ENCODE measurements at regions not wholly inside any gene's neighbourhood (a gene's known extent, or its start where the extent isn't known, plus 50 kb on each side); places are given as distances from the start of the nearest gene placed in this dataset.

DNA sequence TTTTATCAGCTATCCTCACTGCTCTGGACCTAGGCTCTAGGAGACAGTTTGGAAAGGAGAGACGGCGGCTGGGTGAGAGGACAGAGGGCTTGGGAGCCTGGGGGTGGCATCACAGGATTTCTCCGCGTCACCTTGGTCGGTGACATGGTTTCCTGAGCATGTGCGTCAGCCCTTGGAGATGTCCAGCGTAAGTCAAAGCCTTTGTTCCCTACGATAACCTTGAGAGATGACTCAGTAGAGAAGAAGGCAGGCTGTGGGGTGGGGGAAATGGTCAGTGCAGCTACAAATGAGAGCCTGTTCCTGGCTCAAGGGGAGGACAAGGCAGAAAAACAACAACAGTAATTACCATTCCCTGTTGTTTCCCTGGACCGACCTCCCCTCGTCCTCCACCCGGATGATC, 90.2 kb upstream of the TBX3 start:
- Histone ChIP-seq H3K27me3 (ENCODE audit: control insufficient read depth in 2 of 2, insufficient read depth in 2 of 2, low read length in 2 of 2) (no peaks in the 10 kb centered on the region), H3K79me2 (ENCODE audit: control insufficient read depth, insufficient read depth, low read length) (no peaks in the 10 kb centered on the region), H4K20me1 (replicated peaks; ENCODE audit: control insufficient read depth, extremely low read depth, insufficient read depth, low read length) (no peaks in the 10 kb centered on the region), H3K4me1 (ENCODE audit: control insufficient read depth, extremely low read depth, insufficient read depth, low read length) (no peaks in the 10 kb centered on the region), H3K27ac (ENCODE audit: insufficient read depth, low read depth, low read length) (no peak overlapping the region), H3K9me1 (replicated peaks; ENCODE audit: control insufficient read depth, extremely low read depth, insufficient read depth, low read length) (no peaks in the 10 kb centered on the region), H3K4me3 (replicated peaks in 1 of 3; ENCODE audit: insufficient read depth in 1 of 3, low read depth in 1 of 3, low read length in 3 of 3) (no peak overlapping the region), H3K9me3 (replicated peaks; ENCODE audit: control insufficient read depth, insufficient read depth, low read length) (no peaks in the 10 kb centered on the region), H3K36me3 (ENCODE audit: control insufficient read depth in 2 of 2, extremely low read depth in 1 of 2, insufficient read depth in 2 of 2, low read length in 2 of 2) (no peaks in the 10 kb centered on the region), H3K9ac (replicated peaks; ENCODE audit: extremely low read depth, insufficient read depth, low read length) (no peak overlapping the region), H3K4me2 (ENCODE audit: insufficient read depth, low read length) (no peak overlapping the region), H2AFZ (ENCODE audit: low read depth, low read length) (no peak overlapping the region)
- dilution Hi-C loops (cut with MboI; ENCODE audit: extremely low pct_ligation_motif_present, low sequenced_read_pairs): no loop called here
- intact Hi-C loops (cut with micrococcal nuclease): no loop called here
- FAIRE-seq (no peak), DNase-seq (ENCODE audit: low read depth, low spot score) (no peak)
- ChIA-PET POLR2A (no interaction called here), CTCF (no interaction called here)
- TF ChIP-seq POLR2A (IDR thresholded peaks at IDR 0.05; ENCODE audit: low read depth, low read length) (no peak), GATA2 (IDR thresholded peaks at IDR 0.05; ENCODE audit: insufficient read depth, insufficient read length, low read depth, low read length) (no peak), JUN (IDR thresholded peaks at IDR 0.05; ENCODE audit: borderline replicate concordance, insufficient read depth, insufficient read length, low read depth) (no peak), POLR2AphosphoS5 (IDR thresholded peaks at IDR 0.05; ENCODE audit: insufficient read depth, low read depth, low read length) (no peak), EZH2 (IDR thresholded peaks at IDR 0.05; ENCODE audit: borderline replicate concordance, low read depth, low read length, severe bottlenecking) (no peak), FOS (IDR thresholded peaks at IDR 0.05; ENCODE audit: borderline replicate concordance, insufficient read depth, low read length) (no peak), MYC (IDR thresholded peaks at IDR 0.05; ENCODE audit: low read depth, low read length) (no peak)
- TF ChIP-seq, protein P1, sequence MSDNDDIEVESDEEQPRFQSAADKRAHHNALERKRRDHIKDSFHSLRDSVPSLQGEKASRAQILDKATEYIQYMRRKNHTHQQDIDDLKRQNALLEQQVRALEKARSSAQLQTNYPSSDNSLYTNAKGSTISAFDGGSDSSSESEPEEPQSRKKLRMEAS (IDR thresholded peaks at IDR 0.05; ENCODE audit: insufficient read depth, insufficient read length): no peak
- TF ChIP-seq, protein P2, sequence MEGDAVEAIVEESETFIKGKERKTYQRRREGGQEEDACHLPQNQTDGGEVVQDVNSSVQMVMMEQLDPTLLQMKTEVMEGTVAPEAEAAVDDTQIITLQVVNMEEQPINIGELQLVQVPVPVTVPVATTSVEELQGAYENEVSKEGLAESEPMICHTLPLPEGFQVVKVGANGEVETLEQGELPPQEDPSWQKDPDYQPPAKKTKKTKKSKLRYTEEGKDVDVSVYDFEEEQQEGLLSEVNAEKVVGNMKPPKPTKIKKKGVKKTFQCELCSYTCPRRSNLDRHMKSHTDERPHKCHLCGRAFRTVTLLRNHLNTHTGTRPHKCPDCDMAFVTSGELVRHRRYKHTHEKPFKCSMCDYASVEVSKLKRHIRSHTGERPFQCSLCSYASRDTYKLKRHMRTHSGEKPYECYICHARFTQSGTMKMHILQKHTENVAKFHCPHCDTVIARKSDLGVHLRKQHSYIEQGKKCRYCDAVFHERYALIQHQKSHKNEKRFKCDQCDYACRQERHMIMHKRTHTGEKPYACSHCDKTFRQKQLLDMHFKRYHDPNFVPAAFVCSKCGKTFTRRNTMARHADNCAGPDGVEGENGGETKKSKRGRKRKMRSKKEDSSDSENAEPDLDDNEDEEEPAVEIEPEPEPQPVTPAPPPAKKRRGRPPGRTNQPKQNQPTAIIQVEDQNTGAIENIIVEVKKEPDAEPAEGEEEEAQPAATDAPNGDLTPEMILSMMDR (IDR thresholded peaks at IDR 0.05; ENCODE audit: extremely low read depth in 1 of 2, insufficient read depth in 1 of 2, low read depth in 1 of 2, low read length in 2 of 2): no peak
- no TSS peak for BruUV-seq (replicated peaks)

All from endothelial cell of umbilical vein (primary cell).